ENCODE measurements at regions not wholly inside any gene's neighbourhood (a gene's known extent, or its start where the extent isn't known, plus 50 kb on each side); places are given as distances from the start of the nearest gene placed in this dataset.

DNA sequence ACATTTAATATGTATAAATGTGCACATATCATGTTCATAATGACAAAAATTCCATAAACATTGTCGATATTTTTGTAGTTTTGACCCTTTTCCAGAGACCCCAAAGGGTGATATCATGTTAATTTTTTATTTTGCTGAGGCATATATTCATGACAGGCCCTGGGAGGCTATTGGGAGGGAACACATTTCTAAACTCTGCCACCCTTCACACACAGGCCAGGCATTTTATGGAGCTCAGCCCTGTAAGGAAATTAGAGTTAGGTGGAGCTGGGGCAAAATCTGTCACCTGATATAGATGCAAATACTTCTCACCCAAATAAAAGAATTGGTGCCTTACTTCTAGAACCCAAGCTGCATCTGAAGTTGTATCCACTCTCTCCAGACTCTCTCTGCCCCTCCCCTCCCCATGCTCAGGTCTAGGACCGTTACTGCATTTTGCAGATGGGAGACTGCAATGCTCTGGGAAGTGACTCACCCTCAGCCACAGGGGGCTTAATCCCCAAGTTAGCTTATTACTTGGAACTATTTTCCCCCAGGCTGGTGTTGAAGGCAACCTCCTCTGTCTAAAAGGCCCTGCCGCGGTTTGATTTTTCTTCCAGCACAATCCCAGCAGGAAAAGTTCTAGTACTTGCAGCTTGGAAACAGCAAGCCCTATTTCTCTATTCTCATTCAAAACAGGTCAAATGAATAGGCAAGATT lies 238.9 kb downstream of the EMP1 start:
- no peak for DNase-seq (ENCODE audit: low read depth)
- no peak overlapping the region for H3K4me3 ChIP-seq (ENCODE audit: low read length)
- TF ChIP-seq, protein P1, sequence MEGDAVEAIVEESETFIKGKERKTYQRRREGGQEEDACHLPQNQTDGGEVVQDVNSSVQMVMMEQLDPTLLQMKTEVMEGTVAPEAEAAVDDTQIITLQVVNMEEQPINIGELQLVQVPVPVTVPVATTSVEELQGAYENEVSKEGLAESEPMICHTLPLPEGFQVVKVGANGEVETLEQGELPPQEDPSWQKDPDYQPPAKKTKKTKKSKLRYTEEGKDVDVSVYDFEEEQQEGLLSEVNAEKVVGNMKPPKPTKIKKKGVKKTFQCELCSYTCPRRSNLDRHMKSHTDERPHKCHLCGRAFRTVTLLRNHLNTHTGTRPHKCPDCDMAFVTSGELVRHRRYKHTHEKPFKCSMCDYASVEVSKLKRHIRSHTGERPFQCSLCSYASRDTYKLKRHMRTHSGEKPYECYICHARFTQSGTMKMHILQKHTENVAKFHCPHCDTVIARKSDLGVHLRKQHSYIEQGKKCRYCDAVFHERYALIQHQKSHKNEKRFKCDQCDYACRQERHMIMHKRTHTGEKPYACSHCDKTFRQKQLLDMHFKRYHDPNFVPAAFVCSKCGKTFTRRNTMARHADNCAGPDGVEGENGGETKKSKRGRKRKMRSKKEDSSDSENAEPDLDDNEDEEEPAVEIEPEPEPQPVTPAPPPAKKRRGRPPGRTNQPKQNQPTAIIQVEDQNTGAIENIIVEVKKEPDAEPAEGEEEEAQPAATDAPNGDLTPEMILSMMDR (conservative IDR thresholded peaks at IDR 0.05; ENCODE audit: low read depth, low read length): no peak

DNA sequence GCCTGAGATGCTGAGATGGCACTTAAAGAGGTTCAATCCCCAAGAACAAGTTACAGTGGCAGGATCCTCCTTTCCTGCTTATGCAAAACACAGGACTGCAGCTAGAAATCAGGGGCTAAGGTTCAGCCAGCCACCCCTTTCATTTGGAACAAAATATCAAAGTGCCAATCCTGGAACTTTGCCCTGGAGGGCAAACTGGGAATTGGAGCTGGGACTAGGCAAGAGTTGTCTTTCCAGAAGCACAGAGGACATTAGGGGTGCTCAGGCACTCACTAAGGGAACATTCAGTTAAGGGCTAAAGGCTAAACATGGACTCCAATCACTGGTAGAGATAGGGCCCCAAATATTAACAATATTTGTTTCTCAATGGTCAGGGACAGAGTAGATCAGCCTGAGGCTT lies 237.2 kb downstream of the EMP1 start:
- no peak for DNase-seq (ENCODE audit: low read depth)
- TF ChIP-seq, protein P1 (conservative IDR thresholded peaks at IDR 0.05; ENCODE audit: low read depth, low read length): no peak
- no peak overlapping the region for H3K4me3 ChIP-seq (ENCODE audit: low read length)

GRCh38 chr12:13431041-13431440 lies 234.5 kb downstream of the EMP1 start:
- DNase-seq (ENCODE audit: low read depth): no peak
- TF ChIP-seq, protein P1 (conservative IDR thresholded peaks at IDR 0.05; ENCODE audit: low read depth, low read length): no peak
- H3K4me3 ChIP-seq (ENCODE audit: low read length): no peak overlapping the region

GRCh38 chr12:13428538-13429265 lies 232.2 kb downstream of the EMP1 start:
- TF ChIP-seq, protein P1 (conservative IDR thresholded peaks at IDR 0.05; ENCODE audit: low read depth, low read length): no peak
- no peak overlapping the region for H3K4me3 ChIP-seq (ENCODE audit: low read length)
- DNase-seq (ENCODE audit: low read depth): no peak

DNA sequence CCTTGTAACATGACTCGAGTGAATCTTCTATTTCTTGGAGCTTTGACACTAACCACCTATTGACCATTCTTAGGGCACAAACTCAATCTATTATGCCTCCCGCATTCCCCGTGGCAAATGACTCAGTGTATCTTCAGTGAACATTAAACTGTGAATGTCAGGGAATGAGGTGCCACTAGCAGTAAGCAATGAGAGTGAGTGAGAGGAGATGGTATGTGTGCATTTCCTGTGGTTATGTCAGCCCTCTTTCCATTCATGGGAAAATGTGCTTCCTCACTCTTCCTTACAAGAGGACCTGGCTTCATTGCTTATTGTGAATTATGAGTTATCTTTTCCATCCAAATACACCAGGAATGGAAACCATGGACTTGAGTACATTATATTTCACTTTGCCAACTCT lies 229.2 kb downstream of the EMP1 start:
- H3K4me3 ChIP-seq (ENCODE audit: low read length): no peak overlapping the region
- TF ChIP-seq, protein P1 (conservative IDR thresholded peaks at IDR 0.05; ENCODE audit: low read depth, low read length): no peak
- DNase-seq (ENCODE audit: low read depth): no peak

DNA sequence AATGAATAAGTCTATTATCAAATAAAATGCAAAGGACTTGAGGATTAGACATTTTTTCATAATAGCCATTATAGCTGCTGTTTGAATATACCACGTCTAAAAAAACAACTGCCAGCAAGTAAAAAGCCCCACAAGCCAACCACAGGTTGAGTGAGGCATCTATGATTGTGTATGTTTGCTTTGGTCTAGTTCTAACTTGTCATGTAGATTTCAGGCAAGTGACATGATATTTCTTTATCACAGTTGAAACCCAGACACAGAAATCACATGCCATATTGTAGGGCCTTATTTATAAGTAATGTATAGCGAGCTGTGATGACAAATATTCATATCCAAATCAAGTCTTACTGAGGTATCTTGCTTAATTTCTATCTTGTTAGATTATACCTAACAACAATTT lies 225.8 kb downstream of the EMP1 start:
- TF ChIP-seq, protein P1 (conservative IDR thresholded peaks at IDR 0.05; ENCODE audit: low read depth, low read length): no peak
- DNase-seq (ENCODE audit: low read depth): no peak
- no peak overlapping the region for H3K4me3 ChIP-seq (ENCODE audit: low read length)

DNA sequence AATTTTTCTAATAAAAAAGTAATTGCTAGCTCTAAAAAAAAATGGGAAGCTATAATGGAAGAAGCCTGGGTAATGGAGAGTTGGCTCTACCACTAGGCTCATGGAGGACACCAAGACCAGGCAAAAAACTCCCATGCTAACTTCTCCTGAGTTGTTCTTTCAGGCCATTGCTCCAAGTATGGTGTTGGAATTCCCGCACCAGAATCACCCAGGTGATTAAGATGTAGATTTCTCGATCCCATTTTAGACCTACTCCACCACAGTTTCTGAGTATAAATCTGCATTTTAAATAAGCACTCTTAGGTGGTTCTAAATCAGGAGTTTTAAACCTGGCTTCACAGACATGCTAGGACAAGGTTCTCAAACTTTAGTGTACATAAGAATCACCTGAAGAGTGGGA lies 221.0 kb downstream of the EMP1 start:
- DNase-seq (ENCODE audit: low read depth): no peak
- TF ChIP-seq, protein P1 (conservative IDR thresholded peaks at IDR 0.05; ENCODE audit: low read depth, low read length): no peak
- H3K4me3 ChIP-seq (ENCODE audit: low read length): no peak overlapping the region
